Activated CD4-positive, alpha-beta T cell treated with anti-CD3 and anti-CD28 coated beads for 4 hours (primary cell): ENCODE measurements at regions not wholly inside any gene's neighbourhood (a gene's known extent, or its start where the extent isn't known, plus 50 kb on each side); places are given as distances from the start of the nearest gene placed in this dataset.
"Not testable (repeated sequence)": the region's sequence is repeated elsewhere in the genome, so short reads cannot be mapped to it uniquely, and the experiment has no call there.

Experiments
- DNase-seq, 2 donors: peaks; one replicate each; pipeline ENCODE4 v3.0.0-alpha.2; 2020

DNA sequence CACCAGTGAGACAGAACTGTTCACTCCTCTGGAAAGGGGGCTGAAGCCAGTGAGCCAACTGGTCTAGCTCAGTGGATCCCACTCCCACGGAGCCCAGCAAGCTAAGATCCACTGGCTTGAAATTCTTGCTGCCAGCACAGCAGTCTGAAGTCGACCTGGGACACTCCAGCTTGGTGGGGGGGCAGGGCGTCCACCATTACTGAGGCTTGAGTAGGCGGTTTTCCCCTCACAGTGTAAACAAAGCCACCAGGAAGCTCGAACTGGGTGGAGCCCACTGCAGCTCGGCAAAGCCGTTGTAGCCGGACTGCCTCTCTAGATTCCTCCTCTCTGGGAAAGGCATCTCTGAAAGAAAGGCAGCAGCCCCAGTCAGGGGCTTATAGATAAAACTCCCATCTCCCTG is 52.3 kb upstream of the BBX start:
- not testable (repeated sequence) for DNase-seq
